K562 (cell line): ENCODE measurements at regions not wholly inside any gene's neighbourhood (a gene's known extent, or its start where the extent isn't known, plus 50 kb on each side); places are given as distances from the start of the nearest gene placed in this dataset.

Experiments used
- ATAC-seq: fragments of 200-7000 bp; cut with Tn5 transposase; 3 replicates; pipeline ENCODE4 v1.9.1; 2020; ENCODE audit warnings: moderate library complexity
- BruUV-seq: library from RNA; stranded (reverse); fragments of 400-500 nt; replicated peaks from 2 replicates; lab custom pipeline; 2021; lab: Mats Ljungman, UMichigan
- CTCF ChIA-PET: fragments of 300-600 bp; formaldehyde crosslinking; extraction: SDS; loops from one replicate; lab custom pipeline; 2021; ENCODE audit warnings: low intra/inter-chr PET ratio; lab: Yijun Ruan, JAX
- POLR2A ChIA-PET: fragments of 300-600, 350-650 bp; sonication (Branson Sonifier 250); formaldehyde crosslinking; extraction: SDS; loops from one replicate; lab custom pipeline; 2021; ENCODE audit warnings: antibody characterized with exemption, inconsistent platforms; lab: Yijun Ruan, JAX
- DNase-seq, 4 experiments: peaks; one replicate each; pipeline versions ENCODE4 v3.0.0 to v3.0.0-alpha.2; 2011 to 2018; ENCODE audit warnings: low spot score in 3 of 4, mixed read lengths in 3 of 4; ENCODE audit errors: extremely low read depth in 1 of 4
- FAIRE-seq: peaks from 2 replicates; lab custom pipeline; 2011; peaks lifted over from hg19 to GRCh38; lab: Jason Lieb, UNC
- H2AFZ ChIP-seq: 2 replicates; pipeline ENCODE4 v1.6.0; 2011; ENCODE audit warnings: low read depth, low read length, control low read depth, inconsistent platforms
- H3K27ac ChIP-seq: fragments of 200-600 bp; 3 replicates; pipeline ENCODE4 v1.8.0; 2011; ENCODE audit warnings: low read depth, mild to moderate bottlenecking, control low read depth, inconsistent platforms, low read length, moderate library complexity, mixed read lengths; ENCODE audit errors: extremely low read depth
- H3K27me3 ChIP-seq, 2 experiments: fragments of 300-600 bp in 1 of 2; 2 replicates in 1 of 2; 3 replicates in 1 of 2; pipeline versions ENCODE4 v1.6.0 to v1.8.0; 2011; ENCODE audit warnings: inconsistent platforms in 2 of 2, low read length in 2 of 2, mild to moderate bottlenecking in 1 of 2, mixed read lengths in 1 of 2, moderate library complexity in 1 of 2; ENCODE audit not compliant: control insufficient read depth in 2 of 2, insufficient read depth in 2 of 2
- H3K36me3 ChIP-seq: fragments of 300-600 bp; 3 replicates; pipeline ENCODE4 v1.8.0; 2011; ENCODE audit warnings: mild to moderate bottlenecking, low read length, inconsistent platforms; ENCODE audit not compliant: control insufficient read depth, insufficient read depth
- H3K4me1 ChIP-seq, 2 experiments: fragments of 200-600 bp in 1 of 2; replicated peaks in 1 of 2; 2 replicates in 1 of 2; 3 replicates in 1 of 2; pipeline versions ENCODE4 v1.5.1 to v1.8.0; 2011; ENCODE audit warnings: inconsistent platforms in 2 of 2, low read length in 2 of 2, mild to moderate bottlenecking in 1 of 2, mixed read lengths in 1 of 2, moderate library complexity in 1 of 2; ENCODE audit not compliant: control insufficient read depth in 2 of 2, insufficient read depth in 2 of 2
- H3K4me2 ChIP-seq: 2 replicates; pipeline ENCODE4 v1.6.1; 2011; ENCODE audit warnings: low read length, control low read depth, inconsistent platforms, mixed read lengths; ENCODE audit not compliant: insufficient read depth
- H3K4me3 ChIP-seq: fragments of 200-600 bp; sonication (generic), shearing (Covaris generic); 2 replicates; pipeline ENCODE4 v1.5.1; 2016; ENCODE audit warnings: control low read depth, inconsistent platforms
- H3K79me2 ChIP-seq: fragments of 200-600 bp; 3 replicates; pipeline ENCODE4 v1.8.0; 2011; ENCODE audit warnings: low read length, inconsistent platforms; ENCODE audit not compliant: control insufficient read depth, insufficient read depth
- H3K9ac ChIP-seq, 2 experiments: 2 replicates each; pipeline versions ENCODE4 v1.6.0 to v1.6.1; 2011; ENCODE audit warnings: low read depth in 2 of 2, low read length in 2 of 2, control low read depth in 1 of 2, inconsistent platforms in 1 of 2, mild to moderate bottlenecking in 1 of 2, mixed read lengths in 1 of 2; ENCODE audit not compliant: insufficient read depth in 1 of 2
- H3K9me1 ChIP-seq: one replicate; pipeline ENCODE4 v1.6.0; 2011; ENCODE audit warnings: inconsistent platforms, mild to moderate bottlenecking, low read length, moderate library complexity; ENCODE audit not compliant: control insufficient read depth, insufficient read depth
- H3K9me3 ChIP-seq: replicated peaks from 2 replicates; pipeline ENCODE4 v1.5.1; 2011; ENCODE audit warnings: low read depth, low read length, inconsistent platforms; ENCODE audit not compliant: control insufficient read depth, insufficient read depth
- H4K20me1 ChIP-seq: replicated peaks from 2 replicates; pipeline ENCODE4 v1.6.1; 2011; ENCODE audit warnings: low read length, inconsistent platforms, mixed read lengths; ENCODE audit not compliant: control insufficient read depth, insufficient read depth
- MAFG ChIP-seq: fragments of 450-650 bp; conservative IDR thresholded peaks from 2 replicates; pipeline ENCODE4 v1.6.1; 2016; ENCODE audit warnings: missing genetic modification characterization, missing compliant biosample characterization
- MTF1 ChIP-seq: fragments of 250-450 bp; sonication (Bioruptor Pico); IDR thresholded peaks from 2 replicates; pipeline ENCODE4 v1.9.0; 2021; ENCODE audit warnings: moderate library complexity, mild to moderate bottlenecking, inconsistent platforms, borderline replicate concordance
- PYGO2 ChIP-seq: fragments of 450-650 bp; IDR thresholded peaks from 2 replicates; pipeline ENCODE4 v1.6.1; 2016; ENCODE audit warnings: mild to moderate bottlenecking, missing genetic modification characterization, moderate library complexity, missing compliant biosample characterization
- RAD21 ChIP-seq, 2 experiments: fragments of 250-450 bp in 1 of 2; fragments of 450-650 bp in 1 of 2; sonication (Bioruptor Pico) in 1 of 2; formaldehyde crosslinking in 1 of 2; IDR thresholded peaks in 1 of 2; conservative IDR thresholded peaks in 1 of 2; 2 replicates each; pipeline versions ENCODE4 v1.4.0 to v1.8.0; 2020 to 2022; ENCODE audit warnings: mild to moderate bottlenecking in 2 of 2, moderate library complexity in 1 of 2
- TFAM ChIP-seq: fragments of 250-450 bp; sonication (Bioruptor Pico); conservative IDR thresholded peaks from 2 replicates; pipeline ENCODE4 v1.5.0; 2021; ENCODE audit warnings: mild to moderate bottlenecking, moderate library complexity
- ZNF311 ChIP-seq: fragments of 250-450 bp; sonication (Bioruptor Pico); IDR thresholded peaks from 2 replicates; pipeline ENCODE4 v1.4.0; 2020; ENCODE audit warnings: mild to moderate bottlenecking, moderate library complexity
- WGBS: fragments of 100-300 bp; shearing (Covaris generic); methylation state at CpG from one replicate; pipeline ENCODE4 v1.1.6; 2016; ENCODE audit warnings: low coverage, mixed read lengths; ENCODE audit not compliant: insufficient coverage; ENCODE audit errors: missing lambda C conversion rate; 5-methylcytosine and 5-hydroxymethylcytosine counted together
- in situ Hi-C: fragments of 300-500 bp; cut with MboI; formaldehyde crosslinking; loops from 4 replicates; pipeline ENCODE4 v1.15.0; 2018; ENCODE audit warnings: inconsistent platforms, mixed read lengths
- intact Hi-C: fragments of 100-400 bp; cut with micrococcal nuclease; formaldehyde crosslinking; loops from 2 replicates; pipeline ENCODE4 v1.14.2; 2022
- TF ChIP-seq, protein P1 (sequence below), 2 experiments: fragments of 450-650 bp; IDR thresholded peaks; 2 replicates each; pipeline ENCODE4 v1.6.1; 2016; ENCODE audit warnings: mild to moderate bottlenecking in 2 of 2, borderline replicate concordance in 1 of 2, low read depth in 1 of 2, moderate library complexity in 1 of 2
- TF ChIP-seq, protein P2 (sequence below): IDR thresholded peaks from 2 replicates; pipeline ENCODE4 v1.6.1; 2016; ENCODE audit warnings: missing genetic modification characterization, missing compliant biosample characterization

DNA sequence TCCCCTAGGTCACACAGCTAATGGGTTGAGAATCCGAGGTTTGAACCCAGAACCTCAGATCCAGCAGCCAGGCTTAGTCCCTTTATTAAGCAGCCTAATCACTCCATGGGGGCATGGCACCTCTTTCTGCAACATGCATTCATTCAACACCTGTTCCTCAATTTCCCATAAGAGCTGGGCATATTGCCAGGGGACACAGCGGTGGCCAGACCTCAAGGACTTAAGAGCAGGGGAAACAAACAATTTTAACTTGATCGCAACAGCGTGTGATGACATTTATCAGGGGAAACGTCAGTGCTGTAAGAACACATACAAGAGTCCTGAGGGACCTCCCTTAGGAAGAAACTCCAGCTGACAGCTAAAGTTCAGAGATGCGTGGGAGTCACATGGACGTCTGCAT is 267.4 kb upstream of the CDH4 start:
- FAIRE-seq (no peak), ATAC-seq (no peak), DNase-seq (no peak)
- H3K9me1 ChIP-seq, result no peaks in the 10 kb centered on the region
- H3K9ac ChIP-seq, result no peak overlapping the region
- intact Hi-C loops (no loop called here), in situ Hi-C loops (no loop called here)
- H3K4me1 ChIP-seq, result no peaks in the 10 kb centered on the region
- CTCF ChIA-PET, result no interaction called here
- no peaks in the 10 kb centered on the region for H3K79me2 ChIP-seq
- no peak overlapping the region for H3K4me3 ChIP-seq
- H4K20me1 ChIP-seq, result no peaks in the 10 kb centered on the region
- no peak overlapping the region for H3K4me2 ChIP-seq
- no TSS peak for BruUV-seq
- 0% methylated on average over 7 of the region's 7 CpGs for WGBS
- H3K9me3 ChIP-seq, result no peaks in the 10 kb centered on the region
- no peak overlapping the region for H2AFZ ChIP-seq
- H3K36me3 ChIP-seq, result no peaks in the 10 kb centered on the region
- peaks cover 0 to 2% of the 10 kb centered on the region in 2 experiments; a peak in 1 of 5 replicates for H3K27me3 ChIP-seq
- H3K27ac ChIP-seq, result no peak overlapping the region
- POLR2A ChIA-PET, result interaction anchor here (0.8 kb wide), 1 partner anchor 9 kb away, joined by 3 read pairs; no protein-coding TSS in a partner anchor
- TF ChIP-seq TFAM (no peak), ZNF311 (CRISPR knock-in tag) (no peak), MTF1 (CRISPR knock-in tag) (no peak), RAD21 (CRISPR knock-in tag; conservative IDR thresholded peaks at IDR 0.05 in 1 of 2, IDR thresholded peaks at IDR 0.05 in 1 of 2) (no peak), MAFG (no peak), PYGO2 (tag) (no peak)
- TF ChIP-seq, protein P1, sequence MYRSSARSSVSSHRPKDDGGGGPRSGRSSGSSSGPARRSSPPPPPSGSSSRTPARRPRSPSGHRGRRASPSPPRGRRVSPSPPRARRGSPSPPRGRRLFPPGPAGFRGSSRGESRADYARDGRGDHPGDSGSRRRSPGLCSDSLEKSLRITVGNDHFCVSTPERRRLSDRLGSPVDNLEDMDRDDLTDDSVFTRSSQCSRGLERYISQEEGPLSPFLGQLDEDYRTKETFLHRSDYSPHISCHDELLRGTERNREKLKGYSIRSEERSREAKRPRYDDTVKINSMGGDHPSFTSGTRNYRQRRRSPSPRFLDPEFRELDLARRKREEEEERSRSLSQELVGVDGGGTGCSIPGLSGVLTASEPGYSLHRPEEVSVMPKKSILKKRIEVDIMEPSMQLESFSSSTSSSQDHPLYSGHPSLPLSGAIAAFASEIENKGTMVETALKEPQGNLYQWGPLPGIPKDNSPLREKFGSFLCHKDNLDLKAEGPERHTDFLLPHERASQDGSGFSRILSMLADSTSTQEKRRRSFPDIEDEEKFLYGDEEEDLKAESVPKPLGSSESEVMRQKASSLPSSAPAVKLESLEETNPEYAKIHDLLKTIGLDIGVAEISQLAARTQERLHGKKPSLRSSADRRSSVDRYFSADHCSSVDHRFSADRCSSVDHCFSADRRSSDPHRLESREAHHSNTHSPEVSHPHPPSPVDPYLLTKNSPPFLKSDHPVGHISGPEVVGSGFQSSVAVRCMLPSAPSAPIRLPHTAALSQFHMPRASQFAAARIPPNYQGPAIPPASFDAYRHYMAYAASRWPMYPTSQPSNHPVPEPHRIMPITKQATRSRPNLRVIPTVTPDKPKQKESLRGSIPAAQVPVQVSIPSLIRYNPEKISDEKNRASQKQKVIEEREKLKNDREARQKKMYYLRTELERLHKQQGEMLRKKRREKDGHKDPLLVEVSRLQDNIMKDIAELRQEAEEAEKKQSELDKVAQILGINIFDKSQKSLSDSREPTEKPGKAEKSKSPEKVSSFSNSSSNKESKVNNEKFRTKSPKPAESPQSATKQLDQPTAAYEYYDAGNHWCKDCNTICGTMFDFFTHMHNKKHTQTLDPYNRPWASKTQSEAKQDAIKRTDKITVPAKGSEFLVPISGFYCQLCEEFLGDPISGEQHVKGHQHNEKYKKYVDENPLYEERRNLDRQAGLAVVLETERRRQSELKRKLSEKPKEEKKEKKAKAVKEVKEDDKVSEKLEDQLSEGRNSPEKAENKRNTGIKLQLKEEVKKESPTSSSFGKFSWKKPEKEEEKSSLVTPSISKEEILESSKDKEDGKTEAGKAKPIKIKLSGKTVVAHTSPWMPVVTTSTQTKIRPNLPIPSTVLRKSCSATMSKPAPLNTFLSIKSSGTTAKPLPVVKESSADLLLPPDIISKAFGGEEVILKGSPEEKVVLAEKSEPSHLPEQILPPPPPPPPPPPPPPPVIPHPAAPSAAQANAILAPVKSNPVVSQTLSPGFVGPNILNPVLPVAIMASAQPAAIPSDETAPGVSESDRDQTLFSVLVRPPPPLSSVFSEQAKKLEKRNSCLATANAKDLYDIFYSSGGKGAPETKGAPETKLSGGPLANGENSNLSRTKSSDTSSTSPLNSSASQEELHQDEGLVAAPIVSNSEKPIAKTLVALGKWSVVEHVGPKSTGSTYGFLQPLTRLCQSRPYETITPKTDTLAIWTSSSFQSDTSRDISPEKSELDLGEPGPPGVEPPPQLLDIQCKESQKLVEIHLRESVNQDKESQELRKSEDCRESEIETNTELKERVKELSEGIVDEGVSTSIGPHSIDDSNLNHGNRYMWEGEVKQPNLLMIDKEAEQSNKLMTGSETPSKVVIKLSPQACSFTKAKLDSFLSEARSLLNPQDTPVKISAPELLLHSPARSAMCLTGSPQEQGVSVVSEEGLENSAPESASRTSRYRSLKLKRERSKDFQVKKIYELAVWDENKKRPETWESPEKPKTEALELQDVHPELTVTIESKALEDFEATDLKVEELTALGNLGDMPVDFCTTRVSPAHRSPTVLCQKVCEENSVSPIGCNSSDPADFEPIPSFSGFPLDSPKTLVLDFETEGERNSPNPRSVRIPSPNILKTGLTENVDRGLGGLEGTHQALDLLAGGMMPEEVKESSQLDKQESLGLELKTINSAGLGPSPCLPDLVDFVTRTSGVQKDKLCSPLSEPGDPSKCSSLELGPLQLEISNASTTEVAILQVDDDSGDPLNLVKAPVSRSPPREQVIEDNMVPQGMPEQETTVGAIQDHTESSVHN (IDR thresholded peaks at IDR 0.05; ENCODE audit: borderline replicate concordance in 1 of 2, low read depth in 1 of 2), result no peak
- TF ChIP-seq, protein P2, sequence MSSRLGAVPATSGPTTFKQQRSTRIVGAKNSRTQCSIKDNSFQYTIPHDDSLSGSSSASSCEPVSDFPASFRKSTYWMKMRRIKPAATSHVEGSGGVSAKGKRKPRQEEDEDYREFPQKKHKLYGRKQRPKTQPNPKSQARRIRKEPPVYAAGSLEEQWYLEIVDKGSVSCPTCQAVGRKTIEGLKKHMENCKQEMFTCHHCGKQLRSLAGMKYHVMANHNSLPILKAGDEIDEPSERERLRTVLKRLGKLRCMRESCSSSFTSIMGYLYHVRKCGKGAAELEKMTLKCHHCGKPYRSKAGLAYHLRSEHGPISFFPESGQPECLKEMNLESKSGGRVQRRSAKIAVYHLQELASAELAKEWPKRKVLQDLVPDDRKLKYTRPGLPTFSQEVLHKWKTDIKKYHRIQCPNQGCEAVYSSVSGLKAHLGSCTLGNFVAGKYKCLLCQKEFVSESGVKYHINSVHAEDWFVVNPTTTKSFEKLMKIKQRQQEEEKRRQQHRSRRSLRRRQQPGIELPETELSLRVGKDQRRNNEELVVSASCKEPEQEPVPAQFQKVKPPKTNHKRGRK (tag), result no peak
